K562 (cell line): ENCODE measurements at regions not wholly inside any gene's neighbourhood (a gene's known extent, or its start where the extent isn't known, plus 50 kb on each side); places are given as distances from the start of the nearest gene placed in this dataset.

Source experiments
- ATAC-seq: fragments of 200-7000 bp; cut with Tn5 transposase; 3 replicates; pipeline ENCODE4 v1.9.1; 2020; ENCODE audit warnings: moderate library complexity
- BruUV-seq: library from RNA; stranded (reverse); fragments of 400-500 nt; replicated peaks from 2 replicates; lab custom pipeline; 2021; lab: Mats Ljungman, UMichigan
- CTCF ChIA-PET: fragments of 300-600 bp; formaldehyde crosslinking; extraction: SDS; loops from one replicate; lab custom pipeline; 2021; ENCODE audit warnings: low intra/inter-chr PET ratio; lab: Yijun Ruan, JAX
- POLR2A ChIA-PET: fragments of 300-600, 350-650 bp; sonication (Branson Sonifier 250); formaldehyde crosslinking; extraction: SDS; loops from one replicate; lab custom pipeline; 2021; ENCODE audit warnings: antibody characterized with exemption, inconsistent platforms; lab: Yijun Ruan, JAX
- DNase-seq, 4 experiments: peaks; one replicate each; pipeline versions ENCODE4 v3.0.0 to v3.0.0-alpha.2; 2011 to 2018; ENCODE audit warnings: low spot score in 3 of 4, mixed read lengths in 3 of 4; ENCODE audit errors: extremely low read depth in 1 of 4
- FAIRE-seq: peaks from 2 replicates; lab custom pipeline; 2011; peaks lifted over from hg19 to GRCh38; lab: Jason Lieb, UNC
- H2AFZ ChIP-seq: 2 replicates; pipeline ENCODE4 v1.6.0; 2011; ENCODE audit warnings: low read depth, low read length, control low read depth, inconsistent platforms
- H3K27ac ChIP-seq: fragments of 200-600 bp; 3 replicates; pipeline ENCODE4 v1.8.0; 2011; ENCODE audit warnings: low read depth, mild to moderate bottlenecking, control low read depth, inconsistent platforms, low read length, moderate library complexity, mixed read lengths; ENCODE audit errors: extremely low read depth
- H3K27me3 ChIP-seq, 2 experiments: fragments of 300-600 bp in 1 of 2; 2 replicates in 1 of 2; 3 replicates in 1 of 2; pipeline versions ENCODE4 v1.6.0 to v1.8.0; 2011; ENCODE audit warnings: inconsistent platforms in 2 of 2, low read length in 2 of 2, mild to moderate bottlenecking in 1 of 2, mixed read lengths in 1 of 2, moderate library complexity in 1 of 2; ENCODE audit not compliant: control insufficient read depth in 2 of 2, insufficient read depth in 2 of 2
- H3K36me3 ChIP-seq: fragments of 300-600 bp; 3 replicates; pipeline ENCODE4 v1.8.0; 2011; ENCODE audit warnings: mild to moderate bottlenecking, low read length, inconsistent platforms; ENCODE audit not compliant: control insufficient read depth, insufficient read depth
- H3K4me1 ChIP-seq, 2 experiments: fragments of 200-600 bp in 1 of 2; replicated peaks in 1 of 2; 2 replicates in 1 of 2; 3 replicates in 1 of 2; pipeline versions ENCODE4 v1.5.1 to v1.8.0; 2011; ENCODE audit warnings: inconsistent platforms in 2 of 2, low read length in 2 of 2, mild to moderate bottlenecking in 1 of 2, mixed read lengths in 1 of 2, moderate library complexity in 1 of 2; ENCODE audit not compliant: control insufficient read depth in 2 of 2, insufficient read depth in 2 of 2
- H3K4me2 ChIP-seq: 2 replicates; pipeline ENCODE4 v1.6.1; 2011; ENCODE audit warnings: low read length, control low read depth, inconsistent platforms, mixed read lengths; ENCODE audit not compliant: insufficient read depth
- H3K4me3 ChIP-seq: fragments of 200-600 bp; sonication (generic), shearing (Covaris generic); 2 replicates; pipeline ENCODE4 v1.5.1; 2016; ENCODE audit warnings: control low read depth, inconsistent platforms
- H3K79me2 ChIP-seq: fragments of 200-600 bp; 3 replicates; pipeline ENCODE4 v1.8.0; 2011; ENCODE audit warnings: low read length, inconsistent platforms; ENCODE audit not compliant: control insufficient read depth, insufficient read depth
- H3K9ac ChIP-seq, 2 experiments: 2 replicates each; pipeline versions ENCODE4 v1.6.0 to v1.6.1; 2011; ENCODE audit warnings: low read depth in 2 of 2, low read length in 2 of 2, control low read depth in 1 of 2, inconsistent platforms in 1 of 2, mild to moderate bottlenecking in 1 of 2, mixed read lengths in 1 of 2; ENCODE audit not compliant: insufficient read depth in 1 of 2
- H3K9me1 ChIP-seq: one replicate; pipeline ENCODE4 v1.6.0; 2011; ENCODE audit warnings: inconsistent platforms, mild to moderate bottlenecking, low read length, moderate library complexity; ENCODE audit not compliant: control insufficient read depth, insufficient read depth
- H3K9me3 ChIP-seq: replicated peaks from 2 replicates; pipeline ENCODE4 v1.5.1; 2011; ENCODE audit warnings: low read depth, low read length, inconsistent platforms; ENCODE audit not compliant: control insufficient read depth, insufficient read depth
- H4K20me1 ChIP-seq: replicated peaks from 2 replicates; pipeline ENCODE4 v1.6.1; 2011; ENCODE audit warnings: low read length, inconsistent platforms, mixed read lengths; ENCODE audit not compliant: control insufficient read depth, insufficient read depth
- MED1 ChIP-seq: sonication (generic); formaldehyde crosslinking; IDR thresholded peaks from 2 replicates; pipeline ENCODE4 v1.8.1; 2023; ENCODE audit warnings: missing genetic modification reagents, borderline replicate concordance
- RAD21 ChIP-seq, 2 experiments: fragments of 250-450 bp in 1 of 2; fragments of 450-650 bp in 1 of 2; sonication (Bioruptor Pico) in 1 of 2; formaldehyde crosslinking in 1 of 2; IDR thresholded peaks in 1 of 2; conservative IDR thresholded peaks in 1 of 2; 2 replicates each; pipeline versions ENCODE4 v1.4.0 to v1.8.0; 2020 to 2022; ENCODE audit warnings: mild to moderate bottlenecking in 2 of 2, moderate library complexity in 1 of 2
- TEAD4 ChIP-seq, 2 experiments: sonication (generic) in 1 of 2; formaldehyde crosslinking in 1 of 2; IDR thresholded peaks; 2 replicates each; pipeline versions ENCODE4 v1.6.1 to v1.8.0; 2012 to 2022; ENCODE audit warnings: borderline replicate concordance in 1 of 2, inconsistent platforms in 1 of 2, low read length in 1 of 2, mild to moderate bottlenecking in 1 of 2, missing genetic modification reagents in 1 of 2
- WGBS: fragments of 100-300 bp; shearing (Covaris generic); methylation state at CpG from one replicate; pipeline ENCODE4 v1.1.6; 2016; ENCODE audit warnings: low coverage, mixed read lengths; ENCODE audit not compliant: insufficient coverage; ENCODE audit errors: missing lambda C conversion rate; 5-methylcytosine and 5-hydroxymethylcytosine counted together
- in situ Hi-C: fragments of 300-500 bp; cut with MboI; formaldehyde crosslinking; loops from 4 replicates; pipeline ENCODE4 v1.15.0; 2018; ENCODE audit warnings: inconsistent platforms, mixed read lengths
- intact Hi-C: fragments of 100-400 bp; cut with micrococcal nuclease; formaldehyde crosslinking; loops from 2 replicates; pipeline ENCODE4 v1.14.2; 2022
- TF ChIP-seq, protein P1 (sequence below): sonication (generic); formaldehyde crosslinking; IDR thresholded peaks from 2 replicates; pipeline ENCODE4 v1.8.0; 2022; ENCODE audit warnings: mild to moderate bottlenecking, missing genetic modification reagents, borderline replicate concordance
- TF ChIP-seq, protein P2 (sequence below), 3 experiments: IDR thresholded peaks in 2 of 3; conservative IDR thresholded peaks in 1 of 3; 2 replicates each; pipeline ENCODE4 v1.5.1; 2011 to 2012; ENCODE audit warnings: low read length in 3 of 3, mild to moderate bottlenecking in 3 of 3, control low read depth in 2 of 3, improper control_type of control experiment in 1 of 3, inconsistent platforms in 1 of 3, low read depth in 1 of 3, mixed read lengths in 1 of 3, moderate library complexity in 1 of 3; ENCODE audit not compliant: insufficient read depth in 2 of 3

DNA sequence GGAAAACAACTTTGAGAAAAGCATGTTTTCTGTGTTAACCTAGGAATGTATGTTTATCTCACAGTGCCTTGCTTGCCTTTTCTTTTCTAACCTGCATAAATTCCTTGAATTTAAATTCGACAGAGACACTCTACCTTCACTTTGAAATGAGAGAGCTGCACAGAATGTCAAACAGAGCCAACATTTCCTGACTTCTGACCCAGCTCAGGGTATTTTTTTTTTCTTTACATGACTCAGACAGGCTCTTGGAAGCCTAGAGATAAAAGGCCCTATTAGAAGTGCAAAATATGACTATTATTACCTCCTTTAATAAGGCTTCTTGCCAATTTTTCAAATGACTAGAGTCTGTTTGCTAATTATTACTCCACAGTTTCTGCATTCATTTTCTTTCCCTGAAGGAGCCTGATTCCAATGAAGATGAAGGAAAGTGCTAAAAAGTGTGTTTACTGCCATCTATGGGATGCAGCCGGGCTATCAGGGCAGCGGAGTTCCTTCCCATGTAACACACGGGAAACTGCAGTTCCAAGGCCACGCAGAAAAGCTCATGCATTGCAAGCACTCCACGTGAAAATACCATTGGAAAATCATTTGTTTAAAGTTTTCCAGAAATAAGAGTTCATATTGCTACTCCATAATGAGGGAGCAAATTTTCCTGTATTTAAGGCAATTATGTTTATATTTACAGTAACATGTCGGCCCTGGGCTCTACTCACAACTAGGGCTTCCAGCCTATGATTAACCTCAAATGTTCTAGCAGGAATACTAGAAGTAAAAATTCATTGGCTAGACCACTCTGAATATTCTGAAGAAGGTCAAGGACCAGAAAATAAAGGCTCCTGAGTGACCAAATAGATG is 485.6 kb downstream of the ZSWIM6 start:
- CTCF ChIA-PET, result no interaction called here
- in situ Hi-C loops (no loop called here), intact Hi-C loops (no loop called here)
- DNase-seq (peak in 2 of 4 experiments; percentile 26), FAIRE-seq (peak; percentile 80), ATAC-seq (peak; percentile 83)
- Histone ChIP-seq H3K36me3 (no peaks in the 10 kb centered on the region), H2AFZ (no peak overlapping the region), H3K9ac (no peak overlapping the region), H3K4me3 (no peak overlapping the region), H4K20me1 (no peaks in the 10 kb centered on the region), H3K79me2 (no peaks in the 10 kb centered on the region), H3K4me1 (no peaks in the 10 kb centered on the region), H3K4me2 (no peak overlapping the region), H3K9me1 (no peaks in the 10 kb centered on the region), H3K27me3 (peaks cover 0 to 2% of the 10 kb centered on the region in 2 experiments; a peak in 1 of 5 replicates), H3K27ac (no peak overlapping the region), H3K9me3 (no peaks in the 10 kb centered on the region)
- POLR2A ChIA-PET, result no interaction called here
- 0% methylated on average over 7 of the region's 7 CpGs for WGBS
- BruUV-seq, result no TSS peak
- no peak for TF ChIP-seq TEAD4 (IDR thresholded peaks at IDR 0.05; ENCODE audit: low read length)
- TF ChIP-seq TEAD4 (CRISPR knock-in tag; IDR thresholded peaks at IDR 0.05; ENCODE audit: borderline replicate concordance), result no peak
- peak in 1 of 2 experiments; percentile 49; a peak in 3 of 4 replicates for TF ChIP-seq RAD21 (CRISPR knock-in tag; conservative IDR thresholded peaks at IDR 0.05 in 1 of 2, IDR thresholded peaks at IDR 0.05 in 1 of 2)
- TF ChIP-seq, protein P1, sequence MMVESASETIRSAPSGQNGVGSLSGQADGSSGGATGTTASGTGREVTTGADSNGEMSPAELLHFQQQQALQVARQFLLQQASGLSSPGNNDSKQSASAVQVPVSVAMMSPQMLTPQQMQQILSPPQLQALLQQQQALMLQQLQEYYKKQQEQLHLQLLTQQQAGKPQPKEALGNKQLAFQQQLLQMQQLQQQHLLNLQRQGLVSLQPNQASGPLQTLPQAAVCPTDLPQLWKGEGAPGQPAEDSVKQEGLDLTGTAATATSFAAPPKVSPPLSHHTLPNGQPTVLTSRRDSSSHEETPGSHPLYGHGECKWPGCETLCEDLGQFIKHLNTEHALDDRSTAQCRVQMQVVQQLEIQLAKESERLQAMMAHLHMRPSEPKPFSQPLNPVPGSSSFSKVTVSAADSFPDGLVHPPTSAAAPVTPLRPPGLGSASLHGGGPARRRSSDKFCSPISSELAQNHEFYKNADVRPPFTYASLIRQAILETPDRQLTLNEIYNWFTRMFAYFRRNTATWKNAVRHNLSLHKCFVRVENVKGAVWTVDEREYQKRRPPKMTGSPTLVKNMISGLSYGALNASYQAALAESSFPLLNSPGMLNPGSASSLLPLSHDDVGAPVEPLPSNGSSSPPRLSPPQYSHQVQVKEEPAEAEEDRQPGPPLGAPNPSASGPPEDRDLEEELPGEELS (CRISPR knock-in tag), result no peak
- TF ChIP-seq MED1 (CRISPR knock-in tag), result no peak
- TF ChIP-seq, protein P2, sequence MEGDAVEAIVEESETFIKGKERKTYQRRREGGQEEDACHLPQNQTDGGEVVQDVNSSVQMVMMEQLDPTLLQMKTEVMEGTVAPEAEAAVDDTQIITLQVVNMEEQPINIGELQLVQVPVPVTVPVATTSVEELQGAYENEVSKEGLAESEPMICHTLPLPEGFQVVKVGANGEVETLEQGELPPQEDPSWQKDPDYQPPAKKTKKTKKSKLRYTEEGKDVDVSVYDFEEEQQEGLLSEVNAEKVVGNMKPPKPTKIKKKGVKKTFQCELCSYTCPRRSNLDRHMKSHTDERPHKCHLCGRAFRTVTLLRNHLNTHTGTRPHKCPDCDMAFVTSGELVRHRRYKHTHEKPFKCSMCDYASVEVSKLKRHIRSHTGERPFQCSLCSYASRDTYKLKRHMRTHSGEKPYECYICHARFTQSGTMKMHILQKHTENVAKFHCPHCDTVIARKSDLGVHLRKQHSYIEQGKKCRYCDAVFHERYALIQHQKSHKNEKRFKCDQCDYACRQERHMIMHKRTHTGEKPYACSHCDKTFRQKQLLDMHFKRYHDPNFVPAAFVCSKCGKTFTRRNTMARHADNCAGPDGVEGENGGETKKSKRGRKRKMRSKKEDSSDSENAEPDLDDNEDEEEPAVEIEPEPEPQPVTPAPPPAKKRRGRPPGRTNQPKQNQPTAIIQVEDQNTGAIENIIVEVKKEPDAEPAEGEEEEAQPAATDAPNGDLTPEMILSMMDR (IDR thresholded peaks at IDR 0.05 in 2 of 3, conservative IDR thresholded peaks at IDR 0.05 in 1 of 3; ENCODE audit: insufficient read depth in 2 of 3, low read depth in 1 of 3, low read length in 3 of 3), result peak; percentile 39 to 56 (median 52)
